ENCODE measurements at regions not wholly inside any gene's neighbourhood (a gene's known extent, or its start where the extent isn't known, plus 50 kb on each side); places are given as distances from the start of the nearest gene placed in this dataset.

- H3K4me3 ChIP-seq (ENCODE audit: extremely low read depth, insufficient read depth, low read length, poor library complexity, severe bottlenecking) = no peak overlapping the region
- H3K36me3 ChIP-seq (ENCODE audit: control insufficient read depth, insufficient read depth, low read length) = no peaks in the 10 kb centered on the region
- no peaks in the 10 kb centered on the region for H3K9me3 ChIP-seq (ENCODE audit: control insufficient read depth, low read length)
- 90 to 100% methylated on average over 1 to 5 of the region's 12 CpGs for WGBS, 2 experiments (ENCODE audit: insufficient coverage in 2 of 2)
- H3K27ac ChIP-seq (ENCODE audit: low read depth, low read length, severe bottlenecking) = no peak overlapping the region
- H3K4me1 ChIP-seq (ENCODE audit: control insufficient read depth, insufficient read depth, low read length, poor library complexity, severe bottlenecking) = no peaks in the 10 kb centered on the region
Measured at GRCh38 chrX:110432091-110432905, 73.7 kb downstream of the RTL9 start.

- H3K36me3 ChIP-seq (ENCODE audit: control insufficient read depth, insufficient read depth, low read length) = no peaks in the 10 kb centered on the region
- WGBS, 2 experiments (ENCODE audit: insufficient coverage in 2 of 2) = 68 to 73% methylated on average over 3 to 5 of the region's 6 CpGs
- no peak overlapping the region for H3K4me3 ChIP-seq (ENCODE audit: extremely low read depth, insufficient read depth, low read length, poor library complexity, severe bottlenecking)
- H3K4me1 ChIP-seq (ENCODE audit: control insufficient read depth, insufficient read depth, low read length, poor library complexity, severe bottlenecking) = no peaks in the 10 kb centered on the region
- H3K27ac ChIP-seq (ENCODE audit: low read depth, low read length, severe bottlenecking) = no peak overlapping the region
- H3K9me3 ChIP-seq (ENCODE audit: control insufficient read depth, low read length) = no peaks in the 10 kb centered on the region
Measured at GRCh38 chrX:110432906-110433215, 74.2 kb downstream of the RTL9 start.

- no peak overlapping the region for H3K4me3 ChIP-seq (ENCODE audit: extremely low read depth, insufficient read depth, low read length, poor library complexity, severe bottlenecking)
- no peak overlapping the region for H3K27ac ChIP-seq (ENCODE audit: low read depth, low read length, severe bottlenecking)
- 86% methylated on average over 1 of the region's 1 CpG; no CpG with 5 or more reads in 1 of the 2 experiments for WGBS, 2 experiments (ENCODE audit: insufficient coverage in 2 of 2)
- H3K9me3 ChIP-seq (ENCODE audit: control insufficient read depth, low read length) = no peaks in the 10 kb centered on the region
- H3K4me1 ChIP-seq (ENCODE audit: control insufficient read depth, insufficient read depth, low read length, poor library complexity, severe bottlenecking) = no peaks in the 10 kb centered on the region
- H3K36me3 ChIP-seq (ENCODE audit: control insufficient read depth, insufficient read depth, low read length) = no peaks in the 10 kb centered on the region
Measured at GRCh38 chrX:110435196-110435595, 76.5 kb downstream of the RTL9 start.

- H3K4me3 ChIP-seq (ENCODE audit: extremely low read depth, insufficient read depth, low read length, poor library complexity, severe bottlenecking) = no peak overlapping the region
- H3K9me3 ChIP-seq (ENCODE audit: control insufficient read depth, low read length) = no peaks in the 10 kb centered on the region
- no peaks in the 10 kb centered on the region for H3K36me3 ChIP-seq (ENCODE audit: control insufficient read depth, insufficient read depth, low read length)
- no peaks in the 10 kb centered on the region for H3K4me1 ChIP-seq (ENCODE audit: control insufficient read depth, insufficient read depth, low read length, poor library complexity, severe bottlenecking)
- no peak overlapping the region for H3K27ac ChIP-seq (ENCODE audit: low read depth, low read length, severe bottlenecking)
Measured at GRCh38 chrX:110436523-110436922, 77.9 kb downstream of the RTL9 start.

GRCh38 chrX:110437686-110438085, 79.0 kb downstream of the RTL9 start:
- Histone ChIP-seq H3K4me3 (ENCODE audit: extremely low read depth, insufficient read depth, low read length, poor library complexity, severe bottlenecking) (no peak overlapping the region), H3K27ac (ENCODE audit: low read depth, low read length, severe bottlenecking) (no peak overlapping the region), H3K9me3 (ENCODE audit: control insufficient read depth, low read length) (no peaks in the 10 kb centered on the region), H3K4me1 (ENCODE audit: control insufficient read depth, insufficient read depth, low read length, poor library complexity, severe bottlenecking) (no peaks in the 10 kb centered on the region), H3K36me3 (ENCODE audit: control insufficient read depth, insufficient read depth, low read length) (no peaks in the 10 kb centered on the region)
- 71 to 100% methylated on average over 1 of the region's 2 CpGs for whole genome bisulfite sequencing, 2 experiments (ENCODE audit: insufficient coverage in 2 of 2)

GRCh38 chrX:110440016-110440805, 81.6 kb downstream of the RTL9 start:
- H3K4me3 ChIP-seq (ENCODE audit: extremely low read depth, insufficient read depth, low read length, poor library complexity, severe bottlenecking) = no peak overlapping the region
- no peak overlapping the region for H3K27ac ChIP-seq (ENCODE audit: low read depth, low read length, severe bottlenecking)
- WGBS, 2 experiments (ENCODE audit: insufficient coverage in 2 of 2) = 85% methylated on average over 8 of the region's 11 CpGs; no CpG with 5 or more reads in 1 of the 2 experiments
- no peaks in the 10 kb centered on the region for H3K36me3 ChIP-seq (ENCODE audit: control insufficient read depth, insufficient read depth, low read length)
- no peaks in the 10 kb centered on the region for H3K9me3 ChIP-seq (ENCODE audit: control insufficient read depth, low read length)
- H3K4me1 ChIP-seq (ENCODE audit: control insufficient read depth, insufficient read depth, low read length, poor library complexity, severe bottlenecking) = peaks cover 5% of the 10 kb centered on the region

GRCh38 chrX:110442635-110443034, 84.0 kb downstream of the RTL9 start:
- H3K36me3 ChIP-seq (ENCODE audit: control insufficient read depth, insufficient read depth, low read length) = no peaks in the 10 kb centered on the region
- no peaks in the 10 kb centered on the region for H3K9me3 ChIP-seq (ENCODE audit: control insufficient read depth, low read length)
- H3K27ac ChIP-seq (ENCODE audit: low read depth, low read length, severe bottlenecking) = no peak overlapping the region
- H3K4me3 ChIP-seq (ENCODE audit: extremely low read depth, insufficient read depth, low read length, poor library complexity, severe bottlenecking) = no peak overlapping the region
- H3K4me1 ChIP-seq (ENCODE audit: control insufficient read depth, insufficient read depth, low read length, poor library complexity, severe bottlenecking) = peaks cover 16% of the 10 kb centered on the region
- WGBS, 2 experiments (ENCODE audit: insufficient coverage in 2 of 2) = 0% methylated on average over 1 of the region's 1 CpG; no CpG with 5 or more reads in 1 of the 2 experiments

- WGBS, 2 experiments (ENCODE audit: insufficient coverage in 2 of 2) = 100% methylated on average over 1 of the region's 4 CpGs; no CpG with 5 or more reads in 1 of the 2 experiments
- H3K4me3 ChIP-seq (ENCODE audit: extremely low read depth, insufficient read depth, low read length, poor library complexity, severe bottlenecking) = no peak overlapping the region
- H3K4me1 ChIP-seq (ENCODE audit: control insufficient read depth, insufficient read depth, low read length, poor library complexity, severe bottlenecking) = peaks cover 16% of the 10 kb centered on the region
- no peaks in the 10 kb centered on the region for H3K9me3 ChIP-seq (ENCODE audit: control insufficient read depth, low read length)
- no peaks in the 10 kb centered on the region for H3K36me3 ChIP-seq (ENCODE audit: control insufficient read depth, insufficient read depth, low read length)
- no peak overlapping the region for H3K27ac ChIP-seq (ENCODE audit: low read depth, low read length, severe bottlenecking)
Measured at GRCh38 chrX:110444996-110445395, 86.3 kb downstream of the RTL9 start.

GRCh38 chrX:110448459-110448858, 89.8 kb downstream of the RTL9 start:
- H3K4me1 ChIP-seq (ENCODE audit: control insufficient read depth, insufficient read depth, low read length, poor library complexity, severe bottlenecking) = peaks cover 16% of the 10 kb centered on the region
- no peak overlapping the region for H3K27ac ChIP-seq (ENCODE audit: low read depth, low read length, severe bottlenecking)
- no peaks in the 10 kb centered on the region for H3K36me3 ChIP-seq (ENCODE audit: control insufficient read depth, insufficient read depth, low read length)
- H3K9me3 ChIP-seq (ENCODE audit: control insufficient read depth, low read length) = no peaks in the 10 kb centered on the region
- no peak overlapping the region for H3K4me3 ChIP-seq (ENCODE audit: extremely low read depth, insufficient read depth, low read length, poor library complexity, severe bottlenecking)
- WGBS, 2 experiments (ENCODE audit: insufficient coverage in 2 of 2) = 83% methylated on average over 1 of the region's 10 CpGs; no CpG with 5 or more reads in 1 of the 2 experiments

- Histone ChIP-seq H3K9me3 (ENCODE audit: control insufficient read depth, low read length) (no peaks in the 10 kb centered on the region), H3K4me3 (ENCODE audit: extremely low read depth, insufficient read depth, low read length, poor library complexity, severe bottlenecking) (no peak overlapping the region), H3K27ac (ENCODE audit: low read depth, low read length, severe bottlenecking) (no peak overlapping the region), H3K36me3 (ENCODE audit: control insufficient read depth, insufficient read depth, low read length) (no peaks in the 10 kb centered on the region), H3K4me1 (ENCODE audit: control insufficient read depth, insufficient read depth, low read length, poor library complexity, severe bottlenecking) (peaks cover 16% of the 10 kb centered on the region)
- 73 to 80% methylated on average over 2 of the region's 2 CpGs for whole genome bisulfite sequencing, 2 experiments (ENCODE audit: insufficient coverage in 2 of 2)
Measured at GRCh38 chrX:110449312-110449711, 90.7 kb downstream of the RTL9 start.

- H3K4me3 ChIP-seq (ENCODE audit: extremely low read depth, insufficient read depth, low read length, poor library complexity, severe bottlenecking) = no peak overlapping the region
- H3K9me3 ChIP-seq (ENCODE audit: control insufficient read depth, low read length) = no peaks in the 10 kb centered on the region
- no peak overlapping the region for H3K27ac ChIP-seq (ENCODE audit: low read depth, low read length, severe bottlenecking)
- WGBS, 2 experiments (ENCODE audit: insufficient coverage in 2 of 2) = 0% methylated on average over 2 of the region's 4 CpGs
- H3K36me3 ChIP-seq (ENCODE audit: control insufficient read depth, insufficient read depth, low read length) = no peaks in the 10 kb centered on the region
- peaks cover 12% of the 10 kb centered on the region for H3K4me1 ChIP-seq (ENCODE audit: control insufficient read depth, insufficient read depth, low read length, poor library complexity, severe bottlenecking)
Measured at GRCh38 chrX:110450050-110450449, 91.4 kb downstream of the RTL9 start.

Measured in mesodermal cell (in vitro differentiated cells).